ENCODE measurements at regions not wholly inside any gene's neighbourhood (a gene's known extent, or its start where the extent isn't known, plus 50 kb on each side); places are given as distances from the start of the nearest gene placed in this dataset.

- no peak for TF ChIP-seq ZNF3 (CRISPR knock-in tag; IDR thresholded peaks at IDR 0.05)
- TF ChIP-seq NCOA2 (CRISPR knock-in tag; IDR thresholded peaks at IDR 0.05), result no peak
- TF ChIP-seq ZBTB49 (CRISPR knock-in tag; IDR thresholded peaks at IDR 0.05; ENCODE audit: borderline replicate concordance), result no peak
- TF ChIP-seq ATF7 (IDR thresholded peaks at IDR 0.05), result no peak
- TF ChIP-seq ATF7 (CRISPR knock-in tag; IDR thresholded peaks at IDR 0.05), result no peak
- TF ChIP-seq, protein P1, sequence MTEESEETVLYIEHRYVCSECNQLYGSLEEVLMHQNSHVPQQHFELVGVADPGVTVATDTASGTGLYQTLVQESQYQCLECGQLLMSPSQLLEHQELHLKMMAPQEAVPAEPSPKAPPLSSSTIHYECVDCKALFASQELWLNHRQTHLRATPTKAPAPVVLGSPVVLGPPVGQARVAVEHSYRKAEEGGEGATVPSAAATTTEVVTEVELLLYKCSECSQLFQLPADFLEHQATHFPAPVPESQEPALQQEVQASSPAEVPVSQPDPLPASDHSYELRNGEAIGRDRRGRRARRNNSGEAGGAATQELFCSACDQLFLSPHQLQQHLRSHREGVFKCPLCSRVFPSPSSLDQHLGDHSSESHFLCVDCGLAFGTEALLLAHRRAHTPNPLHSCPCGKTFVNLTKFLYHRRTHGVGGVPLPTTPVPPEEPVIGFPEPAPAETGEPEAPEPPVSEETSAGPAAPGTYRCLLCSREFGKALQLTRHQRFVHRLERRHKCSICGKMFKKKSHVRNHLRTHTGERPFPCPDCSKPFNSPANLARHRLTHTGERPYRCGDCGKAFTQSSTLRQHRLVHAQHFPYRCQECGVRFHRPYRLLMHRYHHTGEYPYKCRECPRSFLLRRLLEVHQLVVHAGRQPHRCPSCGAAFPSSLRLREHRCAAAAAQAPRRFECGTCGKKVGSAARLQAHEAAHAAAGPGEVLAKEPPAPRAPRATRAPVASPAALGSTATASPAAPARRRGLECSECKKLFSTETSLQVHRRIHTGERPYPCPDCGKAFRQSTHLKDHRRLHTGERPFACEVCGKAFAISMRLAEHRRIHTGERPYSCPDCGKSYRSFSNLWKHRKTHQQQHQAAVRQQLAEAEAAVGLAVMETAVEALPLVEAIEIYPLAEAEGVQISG (CRISPR knock-in tag; IDR thresholded peaks at IDR 0.05), result no peak
- TF ChIP-seq DMAP1 (CRISPR knock-in tag; IDR thresholded peaks at IDR 0.05), result no peak
- TF ChIP-seq ZSCAN9 (CRISPR knock-in tag; IDR thresholded peaks at IDR 0.05; ENCODE audit: borderline replicate concordance), result no peak
- TF ChIP-seq POLR2A (IDR thresholded peaks at IDR 0.05; ENCODE audit: insufficient read depth in 1 of 2, low read depth in 2 of 2, low read length in 2 of 2), result no peak
- TF ChIP-seq PLRG1 (conservative IDR thresholded peaks at IDR 0.05), result no peak
- TF ChIP-seq NR2F1 (CRISPR knock-in tag; IDR thresholded peaks at IDR 0.05), result no peak
- no peak for TF ChIP-seq TAF1 (CRISPR knock-in tag; IDR thresholded peaks at IDR 0.05)
- TF ChIP-seq ZKSCAN8 (CRISPR knock-in tag; IDR thresholded peaks at IDR 0.05; ENCODE audit: borderline replicate concordance), result no peak
- no peak for TF ChIP-seq ZNF569 (CRISPR knock-in tag; IDR thresholded peaks at IDR 0.05; ENCODE audit: borderline replicate concordance)
- TF ChIP-seq PATZ1 (CRISPR knock-in tag; IDR thresholded peaks at IDR 0.05), result no peak
Observed at GRCh38 chr5:125812651-125813050, 610.6 kb upstream of the GRAMD2B start.

Measured in HepG2 (cell line).